ENCODE measurements at regions not wholly inside any gene's neighbourhood (a gene's known extent, or its start where the extent isn't known, plus 50 kb on each side); places are given as distances from the start of the nearest gene placed in this dataset.

GRCh38 chr17:33689725-33690124, 396.6 kb upstream of the ASIC2 start:
- Mint-ChIP-seq H3K36me3 (ENCODE audit: low read depth) (peaks cover 4% of the 10 kb centered on the region; the same call in 1 of the 2 replicates), H3K4me3 (no peak overlapping the region), H3K27ac (no peak overlapping the region), H3K27me3 (ENCODE audit: insufficient read depth) (no peaks in the 10 kb centered on the region; the same call in 1 of the 2 replicates), H3K4me1 (ENCODE audit: low read depth) (no peaks in the 10 kb centered on the region), H3K9me3 (peaks cover 44% of the 10 kb centered on the region)
- TF ChIP-seq CTCF (IDR thresholded peaks at IDR 0.05): no peak; the same call in 1 of the 2 replicates
- DNase-seq: no peak

- H3K27ac Mint-ChIP-seq: no peak overlapping the region
- DNase-seq: no peak
- no peak overlapping the region for H3K4me3 Mint-ChIP-seq
- H3K36me3 Mint-ChIP-seq (ENCODE audit: low read depth): no peaks in the 10 kb centered on the region
- TF ChIP-seq CTCF (IDR thresholded peaks at IDR 0.05): no peak
- no peaks in the 10 kb centered on the region for H3K4me1 Mint-ChIP-seq (ENCODE audit: low read depth)
- H3K27me3 Mint-ChIP-seq (ENCODE audit: insufficient read depth): no peaks in the 10 kb centered on the region
- peaks cover 44% of the 10 kb centered on the region for H3K9me3 Mint-ChIP-seq
Measured at GRCh38 chr17:33695431-33695830, 402.3 kb upstream of the ASIC2 start.

GRCh38 chr17:33696102-33696501, 403.0 kb upstream of the ASIC2 start:
- Mint-ChIP-seq H3K9me3 (peaks cover 49% of the 10 kb centered on the region), H3K36me3 (ENCODE audit: low read depth) (no peaks in the 10 kb centered on the region), H3K27me3 (ENCODE audit: insufficient read depth) (no peaks in the 10 kb centered on the region), H3K4me3 (no peak overlapping the region), H3K4me1 (ENCODE audit: low read depth) (no peaks in the 10 kb centered on the region), H3K27ac (no peak overlapping the region)
- DNase-seq: no peak
- no peak for TF ChIP-seq CTCF (IDR thresholded peaks at IDR 0.05)

- Mint-ChIP-seq H3K4me1 (ENCODE audit: low read depth) (no peaks in the 10 kb centered on the region), H3K9me3 (peaks cover 53% of the 10 kb centered on the region), H3K27ac (no peak overlapping the region), H3K27me3 (ENCODE audit: insufficient read depth) (no peaks in the 10 kb centered on the region), H3K4me3 (no peak overlapping the region), H3K36me3 (ENCODE audit: low read depth) (no peaks in the 10 kb centered on the region)
- DNase-seq: no peak
- no peak for TF ChIP-seq CTCF (IDR thresholded peaks at IDR 0.05)
Measured at GRCh38 chr17:33697557-33697956, 404.5 kb upstream of the ASIC2 start.

- Mint-ChIP-seq H3K4me1 (ENCODE audit: low read depth) (no peaks in the 10 kb centered on the region), H3K27me3 (ENCODE audit: insufficient read depth) (no peaks in the 10 kb centered on the region), H3K9me3 (peaks cover 58% of the 10 kb centered on the region), H3K4me3 (no peak overlapping the region), H3K36me3 (ENCODE audit: low read depth) (no peaks in the 10 kb centered on the region), H3K27ac (no peak overlapping the region)
- no peak for TF ChIP-seq CTCF (IDR thresholded peaks at IDR 0.05)
- no peak for DNase-seq
Measured at GRCh38 chr17:33701910-33702309, 408.8 kb upstream of the ASIC2 start.

GRCh38 chr17:33704856-33705255, 411.8 kb upstream of the ASIC2 start:
- H3K4me3 Mint-ChIP-seq: no peak overlapping the region
- DNase-seq: no peak
- H3K4me1 Mint-ChIP-seq (ENCODE audit: low read depth): no peaks in the 10 kb centered on the region
- no peaks in the 10 kb centered on the region for H3K36me3 Mint-ChIP-seq (ENCODE audit: low read depth)
- H3K9me3 Mint-ChIP-seq: peaks cover 55% of the 10 kb centered on the region
- H3K27ac Mint-ChIP-seq: no peak overlapping the region
- no peaks in the 10 kb centered on the region; the same call in 1 of the 2 replicates for H3K27me3 Mint-ChIP-seq (ENCODE audit: insufficient read depth)
- no peak for TF ChIP-seq CTCF (IDR thresholded peaks at IDR 0.05)
